ENCODE measurements at regions not wholly inside any gene's neighbourhood (a gene's known extent, or its start where the extent isn't known, plus 50 kb on each side); places are given as distances from the start of the nearest gene placed in this dataset.

GRCh38 chr3:17908399-17909191 lies 166.2 kb upstream of the TBC1D5 start:
- ChIA-PET CTCF (ENCODE audit: partially characterized antibody) (interaction anchor here (0.5 to 2.5 kb wide), 2 partner anchors 14 to 65 kb away, joined by 4 to 16 read pairs; no protein-coding TSS in a partner anchor), POLR2A (ENCODE audit: partially characterized antibody) (no interaction called here)
- Histone ChIP-seq H3K4ac (replicated peaks; ENCODE audit: insufficient read length, low read depth, low read length) (no peak overlapping the region), H3K27ac (ENCODE audit: low read depth, low read length) (no peak overlapping the region), H3K27me3 (replicated peaks in 1 of 4; ENCODE audit: control insufficient read depth in 3 of 4, extremely low read depth in 1 of 4, insufficient read depth in 3 of 4, low read length in 3 of 4) (no peaks in the 10 kb centered on the region), H2BK120ac (replicated peaks; ENCODE audit: low read depth, low read length) (no peak overlapping the region), H3K23ac (ENCODE audit: insufficient read length) (no peak overlapping the region), H3K4me1 (replicated peaks in 1 of 4; ENCODE audit: control insufficient read depth in 3 of 4, insufficient read depth in 4 of 4, low read length in 3 of 4) (peaks cover 0 to 11% (median 3%) of the 10 kb centered on the region in 4 experiments; a peak in 4 of 7 replicates), H2AFZ (ENCODE audit: low read length) (no peak overlapping the region), H4K5ac (ENCODE audit: insufficient read length, low read depth, low read length) (no peak overlapping the region), H3K9me3 (ENCODE audit: insufficient read depth in 2 of 2, low read depth in 1 of 2, low read length in 1 of 2) (no peaks in the 10 kb centered on the region), H2AK5ac (ENCODE audit: low read depth, low read length) (no peak overlapping the region), H2BK15ac (ENCODE audit: low read length) (no peak overlapping the region), H4K20me1 (replicated peaks in 1 of 2; ENCODE audit: control insufficient read depth in 1 of 2, insufficient read depth in 2 of 2, low read length in 2 of 2) (no peaks in the 10 kb centered on the region), H4K91ac (replicated peaks; ENCODE audit: insufficient read length, low read length) (no peak overlapping the region), H2BK20ac (ENCODE audit: low read length) (no peak overlapping the region), H3K4me2 (ENCODE audit: insufficient read depth in 1 of 2, low read depth in 2 of 2, low read length in 2 of 2) (peak overlapping the region; percentile 35 to 66; a peak in 3 of 4 replicates), H3K14ac (ENCODE audit: insufficient read length) (no peak overlapping the region), H3K36me3 (ENCODE audit: control insufficient read depth in 2 of 4, insufficient read depth in 4 of 4, low read length in 3 of 4) (no peaks in the 10 kb centered on the region), H4K8ac (ENCODE audit: extremely low read depth, insufficient read depth, low read length) (no peak overlapping the region), H3K79me1 (ENCODE audit: low read depth, low read length) (no peaks in the 10 kb centered on the region; the same call in 1 of the 2 replicates), H3K9ac (replicated peaks in 1 of 4; ENCODE audit: extremely low read depth in 1 of 4, low read depth in 3 of 4, low read length in 3 of 4) (no peak overlapping the region), H3K79me2 (ENCODE audit: control insufficient read depth in 1 of 2, insufficient read depth in 2 of 2, low read length in 2 of 2) (no peaks in the 10 kb centered on the region), H3K18ac (ENCODE audit: extremely low read depth, low read length) (no peak overlapping the region), H2BK5ac (ENCODE audit: low read depth, low read length) (peak overlapping the region; percentile 11; the same call in 1 of the 2 replicates), H2BK12ac (ENCODE audit: low read depth, low read length) (no peak overlapping the region), H3K4me3 (ENCODE audit: extremely low read depth in 1 of 4, insufficient read depth in 2 of 4, low read depth in 3 of 4, low read length in 4 of 4) (no peak overlapping the region), H3K56ac (replicated peaks; ENCODE audit: insufficient read length, low read depth, low read length) (no peak overlapping the region), H3K23me2 (ENCODE audit: low read depth, low read length) (no peaks in the 10 kb centered on the region)
- DNase-seq (ENCODE audit: low read depth in 1 of 2, low spot score in 2 of 2) = no peak
- no peak for TF ChIP-seq CTBP2 (IDR thresholded peaks at IDR 0.05; ENCODE audit: borderline replicate concordance, insufficient read depth, insufficient read length, low read length)
- no peak for TF ChIP-seq CHD2 (IDR thresholded peaks at IDR 0.05; ENCODE audit: low read length)
- no peak for TF ChIP-seq TEAD4 (IDR thresholded peaks at IDR 0.05; ENCODE audit: low read depth, low read length)
- no peak for TF ChIP-seq TBP (IDR thresholded peaks at IDR 0.05; ENCODE audit: low read depth, low read length)
- TF ChIP-seq E2F6 (IDR thresholded peaks at IDR 0.05) = no peak
- TF ChIP-seq GABPA (IDR thresholded peaks at IDR 0.05; ENCODE audit: borderline replicate concordance, insufficient read depth, low read length) = no peak
- TF ChIP-seq, protein P1, sequence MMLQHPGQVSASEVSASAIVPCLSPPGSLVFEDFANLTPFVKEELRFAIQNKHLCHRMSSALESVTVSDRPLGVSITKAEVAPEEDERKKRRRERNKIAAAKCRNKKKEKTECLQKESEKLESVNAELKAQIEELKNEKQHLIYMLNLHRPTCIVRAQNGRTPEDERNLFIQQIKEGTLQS (IDR thresholded peaks at IDR 0.05; ENCODE audit: insufficient read depth, low read depth, low read length) = no peak
- FAIRE-seq = no peak
- 78% methylated on average over 5 of the region's 5 CpGs; no CpG with 5 or more reads in 1 of the 2 experiments for WGBS, 2 experiments (ENCODE audit: extremely low coverage in 1 of 2, insufficient coverage in 1 of 2, insufficient read length in 1 of 2, insufficient replicate concordance in 2 of 2, low coverage in 1 of 2, low lambda C conversion rate in 2 of 2, missing lambda C conversion rate in 1 of 2)

Data from H1 (cell line).